Transverse colon (tissue), 3 donors: ENCODE measurements at regions not wholly inside any gene's neighbourhood (a gene's known extent, or its start where the extent isn't known, plus 50 kb on each side); places are given as distances from the start of the nearest gene placed in this dataset.

Experiments used
- EP300 ChIP-seq: sonication (generic); formaldehyde crosslinking; IDR thresholded peaks from one replicate; pipeline ENCODE4 v1.6.1; 2017; ENCODE audit warnings: antibody characterized with exemption, low read depth
- TF ChIP-seq, protein P1 (sequence below), 5 experiments: fragments of 200-600 bp in 3 of 5; fragments of 450-650 bp in 2 of 5; sonication (generic) in 3 of 5; IDR thresholded peaks; 1 replicate in 2 of 5; 2 replicates in 3 of 5; pipeline ENCODE4 v1.5.1; 2016 to 2017; ENCODE audit warnings: antibody characterized with exemption in 5 of 5, inconsistent platforms in 3 of 5, mild to moderate bottlenecking in 2 of 5, moderate library complexity in 1 of 5

DNA sequence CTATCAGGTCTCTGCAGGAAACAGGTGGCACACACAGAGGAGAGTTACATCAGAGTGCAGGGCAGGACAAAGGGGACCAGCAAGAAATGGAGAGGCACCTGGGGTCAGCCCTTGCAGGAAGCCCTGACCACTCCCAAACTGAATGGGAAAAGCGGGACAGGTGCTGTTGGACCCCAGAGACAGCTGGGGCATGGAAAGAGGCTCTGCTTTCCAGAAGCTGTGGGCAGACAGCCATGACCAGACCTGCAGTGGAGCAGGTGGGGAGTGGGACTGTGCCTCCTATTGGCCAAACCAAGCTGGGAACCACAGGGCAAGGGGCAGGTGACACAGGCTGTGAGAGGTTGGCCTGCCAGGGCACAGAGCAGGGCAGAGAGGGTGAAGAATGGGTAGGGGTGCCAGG is 125.8 kb downstream of the BOD1 start:
- TF ChIP-seq, protein P1, sequence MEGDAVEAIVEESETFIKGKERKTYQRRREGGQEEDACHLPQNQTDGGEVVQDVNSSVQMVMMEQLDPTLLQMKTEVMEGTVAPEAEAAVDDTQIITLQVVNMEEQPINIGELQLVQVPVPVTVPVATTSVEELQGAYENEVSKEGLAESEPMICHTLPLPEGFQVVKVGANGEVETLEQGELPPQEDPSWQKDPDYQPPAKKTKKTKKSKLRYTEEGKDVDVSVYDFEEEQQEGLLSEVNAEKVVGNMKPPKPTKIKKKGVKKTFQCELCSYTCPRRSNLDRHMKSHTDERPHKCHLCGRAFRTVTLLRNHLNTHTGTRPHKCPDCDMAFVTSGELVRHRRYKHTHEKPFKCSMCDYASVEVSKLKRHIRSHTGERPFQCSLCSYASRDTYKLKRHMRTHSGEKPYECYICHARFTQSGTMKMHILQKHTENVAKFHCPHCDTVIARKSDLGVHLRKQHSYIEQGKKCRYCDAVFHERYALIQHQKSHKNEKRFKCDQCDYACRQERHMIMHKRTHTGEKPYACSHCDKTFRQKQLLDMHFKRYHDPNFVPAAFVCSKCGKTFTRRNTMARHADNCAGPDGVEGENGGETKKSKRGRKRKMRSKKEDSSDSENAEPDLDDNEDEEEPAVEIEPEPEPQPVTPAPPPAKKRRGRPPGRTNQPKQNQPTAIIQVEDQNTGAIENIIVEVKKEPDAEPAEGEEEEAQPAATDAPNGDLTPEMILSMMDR (IDR thresholded peaks at IDR 0.05): no peak
- no peak for TF ChIP-seq EP300
